NCI-H1417 treated with DMSO at 0.1 percent for 48 hours (cell line): ENCODE measurements at regions not wholly inside any gene's neighbourhood (a gene's known extent, or its start where the extent isn't known, plus 50 kb on each side); places are given as distances from the start of the nearest gene placed in this dataset.

Source experiments
- DNase-seq: peaks from one replicate; lab custom pipeline; 2025; lab: John Stamatoyannopoulos, UW

- DNase-seq: no peak
Measured at GRCh38 chr5:87051502-87052113, 216.1 kb upstream of the RASA1 start.

DNA sequence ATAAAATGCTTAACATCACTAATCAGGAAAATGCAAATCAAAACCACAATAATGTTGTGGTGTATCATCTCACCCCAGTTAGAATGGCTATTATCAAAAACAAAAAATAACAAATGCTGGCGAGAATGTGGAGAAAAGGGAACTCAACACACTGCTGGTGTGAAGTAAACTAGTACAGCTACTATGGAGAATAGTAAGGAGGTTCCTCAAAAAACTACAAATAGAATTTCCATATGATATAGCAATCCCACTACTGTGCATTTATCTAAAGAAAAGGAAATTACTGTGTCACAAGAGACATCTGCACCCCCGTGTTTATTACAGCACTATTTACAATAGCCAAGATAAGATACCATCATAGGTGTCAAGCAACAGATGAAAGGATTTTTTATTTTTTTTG, 214.5 kb upstream of the RASA1 start:
- no peak for DNase-seq

DNA sequence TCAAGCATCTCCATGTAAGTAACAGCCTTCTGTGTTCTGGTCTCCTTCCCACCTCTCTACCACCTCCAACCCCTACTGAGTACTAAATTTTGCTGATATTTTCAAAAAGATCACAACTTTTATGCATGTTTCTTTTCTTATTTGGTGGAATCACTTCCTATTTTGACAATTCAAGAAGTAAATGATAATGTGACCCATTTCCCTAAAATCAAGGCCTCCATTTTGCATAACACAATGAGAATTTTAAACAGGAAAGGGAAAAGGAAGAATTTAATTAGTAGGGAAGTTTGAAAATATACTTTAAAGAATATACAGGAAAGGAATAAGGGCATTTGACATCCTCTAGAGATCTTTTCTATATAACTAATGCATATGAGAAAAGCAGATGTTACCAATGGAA, 212.9 kb upstream of the RASA1 start:
- DNase-seq: no peak

GRCh38 chr5:87061046-87061445, 206.6 kb upstream of the RASA1 start:
- DNase-seq: no peak

DNA sequence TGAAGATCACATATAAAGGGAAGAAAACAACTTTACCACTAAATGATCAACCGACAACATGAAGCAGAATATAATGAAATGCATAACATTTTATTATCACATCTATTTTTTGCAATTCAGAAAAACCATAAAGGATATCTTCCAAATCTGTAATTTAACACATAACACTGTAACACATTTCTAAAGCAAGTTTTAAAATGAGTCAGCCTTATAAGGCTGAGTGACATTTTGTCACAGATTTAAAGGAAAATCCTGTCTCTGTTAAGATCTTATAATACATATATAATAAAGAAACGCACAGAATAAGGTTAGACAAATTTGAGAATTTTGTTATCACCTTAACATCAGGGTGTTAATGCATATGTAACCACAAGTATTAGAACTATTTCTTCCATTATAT, 198.4 kb upstream of the RASA1 start:
- DNase-seq: no peak

DNA sequence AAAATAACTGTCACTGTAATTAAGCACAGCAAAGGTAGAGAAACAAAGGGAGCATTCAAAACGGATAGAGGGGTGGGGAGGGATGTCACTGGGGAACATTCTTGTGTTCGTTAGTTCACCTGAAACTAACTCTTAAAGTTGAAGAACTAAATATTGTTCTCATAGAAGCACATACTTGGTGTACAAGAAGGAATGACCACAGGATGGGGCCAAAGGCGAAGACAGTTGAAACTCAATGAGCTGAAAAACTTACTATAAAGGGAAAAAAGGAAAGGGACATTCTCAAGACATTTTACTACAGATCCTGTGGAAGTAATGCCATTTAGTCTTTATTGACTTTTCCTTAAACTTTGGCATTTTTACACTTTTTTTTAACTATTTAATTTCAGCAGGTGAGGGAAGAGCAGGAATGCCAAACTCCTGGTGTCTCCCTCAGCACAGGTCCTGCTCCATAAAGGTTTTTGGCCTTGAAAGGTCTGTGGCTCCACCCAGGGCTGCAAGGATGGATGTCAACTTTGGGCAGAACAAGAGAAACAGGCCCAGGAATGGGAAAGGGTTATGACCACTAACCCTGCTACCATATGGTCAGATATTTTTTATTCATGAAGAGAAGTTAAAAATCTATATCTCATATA, 197.6 kb upstream of the RASA1 start:
- DNase-seq: no peak

GRCh38 chr5:87074072-87074471, 193.6 kb upstream of the RASA1 start:
- DNase-seq: no peak

DNA sequence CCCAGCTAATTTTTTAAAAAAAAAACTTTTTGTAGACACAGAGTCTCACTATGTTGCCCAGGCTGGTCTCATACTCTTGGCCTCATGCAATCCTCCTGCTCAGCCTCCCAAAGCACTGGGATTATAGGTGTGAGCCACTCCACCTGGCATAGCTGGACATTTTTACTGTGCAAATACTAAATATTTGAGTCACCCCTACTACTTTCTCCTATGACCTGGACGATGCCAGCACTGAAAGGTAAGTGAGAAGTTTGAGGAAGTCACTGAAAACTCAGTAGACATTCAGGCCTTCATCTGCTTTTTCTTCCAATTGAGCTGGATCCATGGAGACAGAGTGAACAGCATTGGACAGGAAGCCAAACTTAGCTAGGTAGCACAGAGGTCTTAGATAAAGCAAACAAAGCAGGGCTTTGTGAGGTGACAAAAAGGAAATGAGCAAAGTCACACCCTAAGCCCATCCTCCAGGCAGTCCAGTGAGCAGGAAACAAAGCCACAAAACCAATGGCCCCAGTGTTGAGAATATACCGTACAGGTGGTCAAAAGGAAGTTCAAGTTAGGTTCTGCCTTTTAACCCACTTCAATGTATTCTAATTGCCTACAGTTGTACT, 192.6 kb upstream of the RASA1 start:
- DNase-seq: no peak

DNA sequence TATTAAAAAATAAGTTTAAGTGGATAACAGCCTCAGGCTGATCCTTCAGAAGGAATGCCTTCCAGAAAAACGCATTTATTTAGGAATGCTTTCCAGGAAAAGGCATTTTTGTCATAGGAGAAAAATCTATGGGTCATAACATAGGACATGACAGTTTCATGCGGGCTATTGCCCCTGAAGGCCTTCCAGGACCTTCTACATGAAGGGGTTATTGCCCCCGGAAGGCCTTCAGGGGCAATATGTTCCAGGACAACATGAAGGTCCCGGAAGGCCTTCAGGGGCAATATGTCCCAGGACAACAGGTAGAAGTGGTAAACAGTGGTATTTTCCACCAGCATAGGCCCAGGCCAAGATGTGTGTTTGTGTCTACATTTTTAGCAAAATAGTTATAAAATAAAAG, 191.3 kb upstream of the RASA1 start:
- no peak for DNase-seq

DNA sequence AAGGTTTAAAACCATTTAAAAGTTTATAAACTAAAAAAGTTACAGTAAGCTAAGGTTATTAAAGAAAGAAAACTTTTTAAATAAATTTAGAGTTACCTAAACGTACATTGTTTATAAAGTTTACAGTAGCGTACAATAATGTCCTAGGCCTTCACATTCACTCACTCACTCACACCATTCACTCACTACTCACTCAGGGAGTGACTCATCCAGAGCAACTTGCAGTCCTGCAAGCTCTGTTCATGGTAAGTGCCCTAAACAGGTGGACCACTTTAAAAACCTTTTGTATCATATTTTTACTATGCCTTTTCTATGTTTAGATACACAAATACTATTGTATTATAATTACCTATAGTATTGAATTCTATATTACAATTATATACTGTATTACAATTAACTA, 190.8 kb upstream of the RASA1 start:
- no peak for DNase-seq

GRCh38 chr5:87079219-87079618, 188.5 kb upstream of the RASA1 start:
- no peak for DNase-seq

DNA sequence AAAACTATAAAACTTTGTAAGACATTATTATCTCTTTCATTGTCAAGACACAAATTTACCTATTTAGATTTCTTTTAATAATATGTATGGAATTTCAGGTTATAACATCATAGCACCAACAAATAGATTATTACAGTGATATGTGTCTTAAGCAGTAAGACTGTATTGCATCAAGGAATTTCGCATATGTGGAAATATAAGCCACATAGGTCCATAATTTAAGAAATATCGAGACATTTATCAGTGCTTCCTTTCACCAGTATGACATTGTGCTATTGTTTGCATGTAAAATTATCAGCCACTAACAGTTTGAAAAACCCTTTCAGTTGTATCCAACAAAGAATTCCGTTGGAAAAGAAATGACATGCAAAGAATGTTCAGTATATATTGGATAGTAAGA, 186.7 kb upstream of the RASA1 start:
- no peak for DNase-seq

DNA sequence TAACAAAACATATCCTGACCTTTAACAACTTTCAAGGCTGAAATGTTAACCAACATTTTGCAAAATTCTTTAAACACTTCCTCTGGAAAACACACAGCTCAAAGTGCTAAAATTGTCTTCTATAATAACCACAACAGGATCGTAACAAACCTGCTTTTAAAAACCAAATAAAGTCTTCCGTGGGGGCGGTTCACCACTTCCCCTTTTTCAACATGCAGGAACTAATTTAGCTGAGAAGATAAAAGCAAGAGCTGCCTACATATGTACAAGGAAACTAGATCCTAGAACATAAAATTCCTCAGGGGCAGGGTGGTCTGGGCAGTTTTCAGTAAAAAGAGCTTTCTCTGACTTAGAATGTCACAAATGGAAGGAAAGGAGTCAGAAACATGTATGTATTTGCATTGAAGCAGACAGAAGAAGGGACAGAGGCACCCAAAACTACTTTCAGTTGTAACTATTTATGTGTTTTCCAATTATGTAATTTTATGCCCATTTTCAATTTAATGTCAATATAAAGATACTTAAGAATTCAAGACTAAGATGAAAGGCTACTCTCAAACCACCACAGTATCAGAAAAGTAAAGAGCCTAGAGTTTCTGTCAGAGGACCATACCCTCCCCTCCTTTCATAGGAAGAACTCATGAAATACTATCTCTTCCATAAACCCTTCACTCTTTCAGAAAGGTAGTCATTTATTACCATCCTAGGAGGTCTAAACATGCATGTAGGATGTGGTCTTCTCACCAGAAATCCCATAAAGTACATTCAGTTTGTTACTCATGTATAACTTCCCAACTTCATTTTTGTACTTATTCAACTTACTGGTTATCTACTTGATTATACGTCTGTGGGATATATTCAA, 185.9 kb upstream of the RASA1 start:
- no peak for DNase-seq

GRCh38 chr5:87094347-87094746, 173.3 kb upstream of the RASA1 start:
- DNase-seq: no peak

GRCh38 chr5:87094833-87095232, 172.8 kb upstream of the RASA1 start:
- no peak for DNase-seq

DNA sequence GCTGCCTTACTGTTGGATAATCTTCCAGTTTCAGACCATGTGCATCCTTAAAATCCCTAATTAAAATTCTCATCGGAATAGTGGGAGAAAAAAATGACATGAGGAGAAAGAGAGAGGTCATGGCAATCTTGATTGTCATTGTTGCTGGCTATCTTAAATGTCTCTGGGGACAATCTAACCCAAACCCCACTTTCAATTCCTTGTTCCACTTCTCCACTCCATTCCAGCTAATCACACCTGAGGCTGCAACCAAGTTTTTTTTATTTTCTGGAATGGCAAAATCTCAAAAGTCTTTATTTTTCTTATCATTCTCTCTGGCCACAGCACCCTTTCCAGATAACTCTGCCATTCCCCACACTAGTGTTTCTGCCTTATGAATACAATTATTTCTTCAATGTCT, 171.9 kb upstream of the RASA1 start:
- no peak for DNase-seq

DNA sequence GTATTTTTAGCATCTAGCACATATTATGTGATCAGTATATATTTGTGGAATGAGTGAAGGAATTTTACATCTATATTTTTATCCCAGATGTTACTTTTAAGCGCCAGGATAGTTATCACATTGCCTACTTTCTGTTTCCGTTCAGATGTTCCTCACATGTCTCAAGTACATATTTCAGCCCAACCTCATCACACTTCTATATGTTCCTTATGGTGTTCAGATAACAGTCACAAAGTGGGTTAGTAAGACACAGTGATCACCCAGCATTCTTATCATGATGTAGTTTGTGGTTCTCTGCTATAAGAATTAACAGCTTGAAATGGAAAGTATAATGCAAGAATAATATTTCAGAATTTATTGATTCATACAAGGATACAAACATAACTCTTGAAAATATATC, 170.0 kb upstream of the RASA1 start:
- no peak for DNase-seq

- DNase-seq: no peak
Measured at GRCh38 chr5:87099291-87099839, 168.3 kb upstream of the RASA1 start.

- DNase-seq: no peak
Measured at GRCh38 chr5:87099968-87100367, 167.7 kb upstream of the RASA1 start.

DNA sequence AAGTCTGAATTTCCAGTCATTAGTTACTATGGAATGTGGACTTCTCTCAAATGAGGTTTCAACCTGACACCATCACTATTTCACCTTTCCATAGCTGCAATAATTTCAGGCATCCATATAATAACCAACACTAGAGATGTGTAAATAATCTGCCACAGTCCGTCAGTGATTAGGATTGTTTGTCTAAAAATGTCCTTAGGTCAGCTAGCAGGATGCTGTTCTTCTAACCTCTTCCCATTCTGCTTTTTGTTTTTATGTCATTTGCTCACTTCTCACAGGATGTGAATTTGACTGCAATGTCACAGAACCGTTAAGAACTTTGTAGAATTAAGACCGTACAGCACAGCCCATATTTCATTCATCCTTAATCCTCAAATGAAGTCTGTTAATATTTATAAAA, 166.4 kb upstream of the RASA1 start:
- no peak for DNase-seq

DNA sequence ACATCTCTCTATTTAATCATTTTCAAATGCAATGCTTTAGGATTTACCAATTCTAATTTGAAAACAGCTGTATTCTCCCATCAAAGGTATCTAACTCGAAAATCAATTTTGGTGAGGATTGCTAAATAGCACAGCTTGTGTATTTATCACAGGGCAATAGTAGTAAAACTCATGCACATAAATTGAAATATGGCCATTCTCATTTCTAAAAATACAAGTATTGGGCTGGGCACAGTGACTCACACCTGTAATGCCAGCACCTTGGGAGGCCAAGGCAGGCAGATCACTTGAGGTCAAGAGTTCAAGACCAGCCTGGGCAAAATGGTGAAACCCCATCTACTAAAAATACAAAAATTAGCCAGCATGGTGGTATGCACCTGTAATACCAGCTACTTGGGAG, 164.8 kb upstream of the RASA1 start:
- DNase-seq: no peak

DNA sequence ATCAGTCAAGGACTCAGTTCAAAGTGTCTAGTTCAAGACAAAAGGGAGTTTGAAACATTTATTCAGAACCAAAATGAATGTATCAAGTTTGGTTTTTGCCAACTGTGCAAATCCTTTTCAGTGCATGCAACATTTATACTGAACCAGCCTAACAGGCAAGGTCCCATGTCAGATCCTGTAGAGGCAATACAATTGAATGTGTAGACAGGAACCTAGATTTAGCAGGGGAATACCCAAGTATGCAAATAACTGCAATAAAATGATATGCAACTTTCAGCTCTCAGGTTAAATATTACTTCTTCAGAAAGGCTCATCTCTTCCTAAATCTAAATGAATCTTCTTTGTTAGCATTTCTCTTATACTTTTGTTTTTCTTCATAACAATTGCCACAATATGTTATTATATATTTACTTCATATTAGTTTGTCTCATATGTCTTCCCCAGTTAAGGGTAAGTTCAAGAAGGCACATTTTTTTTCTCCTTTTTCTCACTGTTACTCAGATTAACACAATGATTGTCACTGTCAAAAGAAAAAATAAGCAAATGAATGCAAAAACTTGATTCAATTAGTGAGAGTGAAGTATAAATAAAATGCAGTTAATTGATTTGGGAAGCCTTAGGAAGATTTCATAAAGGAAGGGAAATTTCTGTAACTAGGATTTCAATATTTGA, 163.9 kb upstream of the RASA1 start:
- DNase-seq: no peak
